ENCODE measurements at regions not wholly inside any gene's neighbourhood (a gene's known extent, or its start where the extent isn't known, plus 50 kb on each side); places are given as distances from the start of the nearest gene placed in this dataset.

- TF ChIP-seq CTCF (IDR thresholded peaks at IDR 0.05; ENCODE audit: low read depth, low read length), result no peak
- no peak for TF ChIP-seq POLR2A (IDR thresholded peaks at IDR 0.05; ENCODE audit: extremely low read depth, insufficient read length)
Measured at GRCh38 chr13:26821672-26822071, 61.1 kb upstream of the GPR12 start.
